ENCODE measurements at regions not wholly inside any gene's neighbourhood (a gene's known extent, or its start where the extent isn't known, plus 50 kb on each side); places are given as distances from the start of the nearest gene placed in this dataset.

- no peak for DNase-seq
Measured at GRCh38 chr5:21159510-21160059, 1171.6 kb upstream of the CDH18 start.

GRCh38 chr5:21154526-21154925, 1166.5 kb upstream of the CDH18 start:
- DNase-seq, result no peak

GRCh38 chr5:21152611-21153010, 1164.6 kb upstream of the CDH18 start:
- no peak for DNase-seq

- no peak for DNase-seq
Measured at GRCh38 chr5:21145376-21145775, 1157.4 kb upstream of the CDH18 start.

GRCh38 chr5:21143686-21144085, 1155.7 kb upstream of the CDH18 start:
- no peak for DNase-seq

- peak; percentile 1 for DNase-seq
Measured at GRCh38 chr5:21142791-21143190, 1154.8 kb upstream of the CDH18 start.

- no peak for DNase-seq
Measured at GRCh38 chr5:21140987-21141386, 1153.0 kb upstream of the CDH18 start.

GRCh38 chr5:21126236-21126635, 1138.2 kb upstream of the CDH18 start:
- DNase-seq, result no peak

- no peak for DNase-seq
Measured at GRCh38 chr5:21125238-21125983, 1137.4 kb upstream of the CDH18 start.

GRCh38 chr5:21121213-21121612, 1133.2 kb upstream of the CDH18 start:
- no peak for DNase-seq

GRCh38 chr5:21097661-21098060, 1109.7 kb upstream of the CDH18 start:
- no peak for DNase-seq

GRCh38 chr5:21094619-21095018, 1106.6 kb upstream of the CDH18 start:
- DNase-seq, result no peak

- DNase-seq, result no peak
Measured at GRCh38 chr5:21087766-21088165, 1099.8 kb upstream of the CDH18 start.

GRCh38 chr5:21085791-21086190, 1097.8 kb upstream of the CDH18 start:
- no peak for DNase-seq

GRCh38 chr5:21071986-21072385, 1084.0 kb upstream of the CDH18 start:
- DNase-seq, result no peak

GRCh38 chr5:21071421-21071820, 1083.4 kb upstream of the CDH18 start:
- DNase-seq, result no peak

- no peak for DNase-seq
Measured at GRCh38 chr5:21070858-21071257, 1082.9 kb upstream of the CDH18 start.

- DNase-seq, result no peak
Measured at GRCh38 chr5:21067724-21068123, 1079.7 kb upstream of the CDH18 start.

GRCh38 chr5:21063146-21063545, 1075.1 kb upstream of the CDH18 start:
- no peak for DNase-seq

GRCh38 chr5:21058289-21058688, 1070.3 kb upstream of the CDH18 start:
- DNase-seq, result no peak

- no peak for DNase-seq
Measured at GRCh38 chr5:21051945-21052344, 1063.9 kb upstream of the CDH18 start.

- no peak for DNase-seq
Measured at GRCh38 chr5:21049901-21050300, 1061.9 kb upstream of the CDH18 start.

- DNase-seq, result no peak
Measured at GRCh38 chr5:21030981-21031380, 1043.0 kb upstream of the CDH18 start.

GRCh38 chr5:21024966-21025365, 1037.0 kb upstream of the CDH18 start:
- DNase-seq, result no peak

- DNase-seq, result no peak
Measured at GRCh38 chr5:21013237-21013636, 1025.2 kb upstream of the CDH18 start.

All from stimulated activated CD4-positive, alpha-beta T cell treated with anti-CD3 and anti-CD28 coated beads, Interleukin-15, amount 100 ng/mL, for 24 hours (primary cell).